Mesenchymal stem cell (in vitro differentiated cells and primary cell): ENCODE measurements at regions not wholly inside any gene's neighbourhood (a gene's known extent, or its start where the extent isn't known, plus 50 kb on each side); places are given as distances from the start of the nearest gene placed in this dataset.

Experiments
- DNase-seq: peaks from one replicate; pipeline ENCODE4 v3.0.0-alpha.2; 2013
- H2AFZ ChIP-seq: one replicate; pipeline ENCODE4 v1.6.1; 2013; ENCODE audit warnings: low read depth, mild to moderate bottlenecking, control low read depth, inconsistent platforms, low read length, moderate library complexity
- H2AK5ac ChIP-seq: 2 replicates; pipeline ENCODE4 v1.6.1; 2013; ENCODE audit warnings: low read length, moderate library complexity, mild to moderate bottlenecking, inconsistent platforms; ENCODE audit not compliant: severe bottlenecking
- H2BK120ac ChIP-seq: one replicate; pipeline ENCODE4 v1.6.1; 2013; ENCODE audit warnings: low read depth, mild to moderate bottlenecking, inconsistent platforms, low read length, moderate library complexity
- H2BK12ac ChIP-seq, 2 experiments: one replicate each; pipeline ENCODE4 v1.6.1; 2013; ENCODE audit warnings: inconsistent platforms in 2 of 2, low read length in 2 of 2, mild to moderate bottlenecking in 2 of 2, moderate library complexity in 2 of 2, control low read depth in 1 of 2
- H2BK15ac ChIP-seq: one replicate; pipeline ENCODE4 v1.6.1; 2013; ENCODE audit warnings: mild to moderate bottlenecking, low read depth, inconsistent platforms; ENCODE audit not compliant: poor library complexity, severe bottlenecking
- H2BK5ac ChIP-seq: 2 replicates; pipeline ENCODE4 v1.6.1; 2013; ENCODE audit warnings: low read depth, mild to moderate bottlenecking, low read length, control low read depth, inconsistent platforms; ENCODE audit not compliant: poor library complexity, severe bottlenecking
- H3K14ac ChIP-seq, 2 experiments: one replicate each; pipeline ENCODE4 v1.6.1; 2013; ENCODE audit warnings: inconsistent platforms in 2 of 2, low read length in 2 of 2, control low read depth in 1 of 2, mild to moderate bottlenecking in 1 of 2, moderate library complexity in 1 of 2
- H3K18ac ChIP-seq, 2 experiments: one replicate each; pipeline ENCODE4 v1.6.1; 2013; ENCODE audit warnings: inconsistent platforms in 2 of 2, low read length in 2 of 2, control low read depth in 1 of 2, low read depth in 1 of 2, mild to moderate bottlenecking in 1 of 2
- H3K23ac ChIP-seq, 2 experiments: one replicate each; pipeline ENCODE4 v1.6.1; 2013; ENCODE audit warnings: inconsistent platforms in 2 of 2, low read length in 2 of 2, mild to moderate bottlenecking in 2 of 2, moderate library complexity in 2 of 2, control low read depth in 1 of 2
- H3K27ac ChIP-seq: 2 replicates; pipeline ENCODE4 v1.5.1; 2013; ENCODE audit warnings: mild to moderate bottlenecking, moderate library complexity, low read length, control low read depth, inconsistent platforms; ENCODE audit not compliant: poor library complexity, severe bottlenecking
- H3K27me3 ChIP-seq, 2 experiments: 2 replicates each; pipeline versions ENCODE4 v1.6.1 to v1.7.0; 2013; ENCODE audit warnings: low read length in 2 of 2, mild to moderate bottlenecking in 2 of 2, moderate library complexity in 2 of 2, control low read depth in 1 of 2, inconsistent platforms in 1 of 2; ENCODE audit not compliant: control insufficient read depth in 1 of 2, insufficient read depth in 1 of 2
- H3K36me3 ChIP-seq, 2 experiments: 2 replicates each; pipeline versions ENCODE4 v1.6.1 to v1.7.0; 2013; ENCODE audit warnings: low read length in 2 of 2, control low read depth in 1 of 2, inconsistent platforms in 1 of 2, low read depth in 1 of 2, mild to moderate bottlenecking in 1 of 2; ENCODE audit not compliant: insufficient read depth in 2 of 2, control insufficient read depth in 1 of 2
- H3K4ac ChIP-seq, 2 experiments: one replicate each; pipeline ENCODE4 v1.6.1; 2013; ENCODE audit warnings: inconsistent platforms in 2 of 2, low read length in 2 of 2, mild to moderate bottlenecking in 2 of 2, moderate library complexity in 2 of 2, control low read depth in 1 of 2, low read depth in 1 of 2
- H3K4me1 ChIP-seq: 2 replicates; pipeline ENCODE4 v1.6.1; 2013; ENCODE audit warnings: low read depth, low read length, control low read depth; ENCODE audit not compliant: control insufficient read depth, insufficient read depth
- H3K4me2 ChIP-seq: 2 replicates; pipeline ENCODE4 v1.6.1; 2013; ENCODE audit warnings: low read length, mild to moderate bottlenecking, inconsistent platforms; ENCODE audit not compliant: poor library complexity, severe bottlenecking
- H3K4me3 ChIP-seq, 2 experiments: 2 replicates each; pipeline versions ENCODE4 v1.5.1 to v1.7.0; 2013; ENCODE audit warnings: low read length in 2 of 2, mild to moderate bottlenecking in 2 of 2, control low read depth in 1 of 2, low read depth in 1 of 2; ENCODE audit not compliant: insufficient read depth in 1 of 2
- H3K79me1 ChIP-seq: replicated peaks from 2 replicates; pipeline ENCODE4 v1.6.1; 2013; ENCODE audit warnings: mild to moderate bottlenecking, control low read depth, low read length, inconsistent platforms; ENCODE audit not compliant: poor library complexity, severe bottlenecking
- H3K9ac ChIP-seq: 2 replicates; pipeline ENCODE4 v1.7.0; 2013; ENCODE audit warnings: mild to moderate bottlenecking, low read length, moderate library complexity
- H3K9me3 ChIP-seq: 2 replicates; pipeline ENCODE4 v1.7.0; 2013; ENCODE audit warnings: mild to moderate bottlenecking, low read length; ENCODE audit not compliant: control insufficient read depth
- H4K8ac ChIP-seq: one replicate; pipeline ENCODE4 v1.6.1; 2013; ENCODE audit warnings: inconsistent platforms, mild to moderate bottlenecking, low read length, moderate library complexity
- H4K91ac ChIP-seq: one replicate; pipeline ENCODE4 v1.6.1; 2013; ENCODE audit warnings: mild to moderate bottlenecking, low read length, inconsistent platforms
- WGBS: methylation state at CpG from one replicate; pipeline ENCODE4 v1.1.7; 2013; ENCODE audit warnings: mixed read lengths; 5-methylcytosine and 5-hydroxymethylcytosine counted together

- Histone ChIP-seq H2BK12ac (no peak overlapping the region), H4K8ac (no peak overlapping the region), H3K4me1 (no peaks in the 10 kb centered on the region), H3K9me3 (no peaks in the 10 kb centered on the region), H3K18ac (no peak overlapping the region), H4K91ac (no peak overlapping the region), H2BK120ac (no peak overlapping the region), H3K14ac (peak overlapping the region in 1 of 2 experiments; percentile 23), H3K4ac (no peak overlapping the region), H3K9ac (no peak overlapping the region), H3K27me3 (peaks cover 36 to 57% of the 10 kb centered on the region in 2 experiments), H2BK5ac (no peak overlapping the region), H3K79me1 (no peaks in the 10 kb centered on the region), H2AFZ (no peak overlapping the region), H3K23ac (no peak overlapping the region), H3K36me3 (no peaks in the 10 kb centered on the region), H3K27ac (no peak overlapping the region), H2AK5ac (no peak overlapping the region), H2BK15ac (no peak overlapping the region), H3K4me2 (no peak overlapping the region), H3K4me3 (no peak overlapping the region)
- 84% methylated on average over 16 of the region's 16 CpGs for WGBS
- DNase-seq = no peak
These were observed 179.6 kb upstream of the TNRC6C start for GRCh38 chr17:77778636-77779489.

DNA sequence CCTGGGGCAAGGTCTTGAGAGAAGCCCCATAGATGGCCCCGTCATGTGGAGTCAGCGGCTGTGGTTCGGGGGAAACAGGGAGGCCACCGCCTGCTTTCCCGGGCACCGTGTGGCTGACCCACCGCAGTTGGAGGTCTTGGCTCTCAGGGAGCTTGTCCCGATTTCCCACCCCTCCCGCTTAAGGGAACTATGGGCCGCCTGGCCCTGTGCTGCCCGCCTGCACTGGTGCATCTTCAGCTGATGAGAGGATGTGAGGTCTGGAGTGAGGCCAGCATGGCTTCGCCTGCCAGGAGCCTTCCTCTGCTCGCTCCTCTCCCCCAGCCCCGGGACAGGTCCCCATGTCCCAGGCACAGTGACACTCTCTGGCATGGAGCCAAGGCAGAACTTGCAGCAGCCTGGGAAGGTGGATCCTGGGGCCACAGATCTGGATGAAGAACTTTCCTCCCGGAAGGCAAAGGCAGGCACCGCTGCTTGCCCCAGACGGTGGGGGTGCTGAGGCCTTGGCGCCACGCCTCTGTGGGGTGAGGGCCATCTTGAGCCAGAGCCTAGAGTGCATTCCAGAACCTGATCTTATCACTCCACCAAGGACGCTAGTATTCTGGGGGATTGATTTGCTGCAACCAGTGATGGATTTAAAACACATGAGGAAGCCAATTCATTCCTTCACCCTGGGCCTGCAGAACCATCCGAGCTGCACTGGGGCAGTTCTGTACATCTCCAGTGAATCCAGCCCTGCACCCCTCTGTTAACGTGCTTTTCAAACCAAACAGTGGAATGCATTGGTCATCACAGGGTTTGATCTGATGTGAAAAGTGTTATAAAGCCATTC lies 178.6 kb upstream of the TNRC6C start:
- H2AFZ ChIP-seq = no peak overlapping the region
- H3K4ac ChIP-seq = no peak overlapping the region
- H3K27me3 ChIP-seq = peaks cover 47 to 63% of the 10 kb centered on the region in 2 experiments
- H2AK5ac ChIP-seq = no peak overlapping the region
- H2BK12ac ChIP-seq = no peak overlapping the region
- H2BK15ac ChIP-seq = no peak overlapping the region
- H3K23ac ChIP-seq = no peak overlapping the region
- no peaks in the 10 kb centered on the region for H3K36me3 ChIP-seq
- H3K9me3 ChIP-seq = no peaks in the 10 kb centered on the region
- no peaks in the 10 kb centered on the region for H3K79me1 ChIP-seq
- no peak overlapping the region for H2BK120ac ChIP-seq
- no peak overlapping the region for H2BK5ac ChIP-seq
- H3K4me2 ChIP-seq = no peak overlapping the region
- H4K91ac ChIP-seq = no peak overlapping the region
- no peaks in the 10 kb centered on the region for H3K4me1 ChIP-seq
- H3K14ac ChIP-seq = no peak overlapping the region
- DNase-seq = no peak
- H3K27ac ChIP-seq = no peak overlapping the region
- H3K4me3 ChIP-seq = no peak overlapping the region
- peak overlapping the region in 1 of 2 experiments; percentile 34 for H3K18ac ChIP-seq
- H3K9ac ChIP-seq = no peak overlapping the region
- H4K8ac ChIP-seq = no peak overlapping the region
- WGBS = 88% methylated on average over 20 of the region's 22 CpGs

DNA sequence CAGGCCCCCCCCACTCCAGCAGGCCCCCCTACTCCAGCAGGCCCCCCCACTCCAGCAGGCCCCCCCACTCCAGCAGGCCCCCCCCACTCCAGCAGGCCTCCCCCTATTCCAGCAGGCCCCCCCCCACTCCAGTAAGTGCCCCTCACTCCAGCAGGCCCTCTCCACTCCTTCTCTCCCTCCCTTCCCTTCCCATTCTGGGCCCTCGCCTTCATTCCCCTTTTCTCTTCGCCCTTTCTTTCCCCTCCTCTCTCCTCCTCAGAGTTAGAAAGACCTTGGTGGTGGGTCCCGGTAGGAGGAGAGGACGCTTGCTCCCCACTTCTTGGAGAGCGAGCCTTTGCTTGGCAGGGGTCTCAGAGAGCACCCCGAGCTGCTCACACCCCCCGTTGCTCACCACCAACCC lies 177.0 kb upstream of the TNRC6C start:
- H3K14ac ChIP-seq = no peak overlapping the region
- H3K27me3 ChIP-seq = peaks cover 62 to 77% of the 10 kb centered on the region in 2 experiments
- H2BK15ac ChIP-seq = no peak overlapping the region
- no peak overlapping the region for H4K91ac ChIP-seq
- H3K4ac ChIP-seq = no peak overlapping the region
- no peak overlapping the region for H3K4me2 ChIP-seq
- H2BK5ac ChIP-seq = no peak overlapping the region
- no peaks in the 10 kb centered on the region for H3K4me1 ChIP-seq
- no peak overlapping the region for H3K4me3 ChIP-seq
- H3K9me3 ChIP-seq = no peaks in the 10 kb centered on the region
- H2AFZ ChIP-seq = no peak overlapping the region
- DNase-seq = no peak
- H2AK5ac ChIP-seq = no peak overlapping the region
- no peak overlapping the region for H3K23ac ChIP-seq
- no peak overlapping the region for H3K18ac ChIP-seq
- H3K79me1 ChIP-seq = no peaks in the 10 kb centered on the region
- 77% methylated on average over 3 of the region's 7 CpGs for WGBS
- no peak overlapping the region for H4K8ac ChIP-seq
- no peak overlapping the region for H2BK120ac ChIP-seq
- no peaks in the 10 kb centered on the region for H3K36me3 ChIP-seq
- H2BK12ac ChIP-seq = no peak overlapping the region
- H3K9ac ChIP-seq = no peak overlapping the region
- no peak overlapping the region for H3K27ac ChIP-seq

- H4K8ac ChIP-seq = no peak overlapping the region
- H3K18ac ChIP-seq = no peak overlapping the region
- H2BK15ac ChIP-seq = no peak overlapping the region
- DNase-seq = no peak
- H3K36me3 ChIP-seq = no peaks in the 10 kb centered on the region
- H3K4me1 ChIP-seq = no peaks in the 10 kb centered on the region
- H3K27ac ChIP-seq = no peak overlapping the region
- H3K4ac ChIP-seq = no peak overlapping the region
- no peak overlapping the region for H3K9ac ChIP-seq
- no peaks in the 10 kb centered on the region for H3K79me1 ChIP-seq
- H3K9me3 ChIP-seq = no peaks in the 10 kb centered on the region
- no peak overlapping the region for H3K14ac ChIP-seq
- H2AK5ac ChIP-seq = no peak overlapping the region
- no peak overlapping the region for H3K4me2 ChIP-seq
- no peak overlapping the region for H3K23ac ChIP-seq
- H3K27me3 ChIP-seq = peaks cover 69 to 84% of the 10 kb centered on the region in 2 experiments
- no peak overlapping the region for H2AFZ ChIP-seq
- no peak overlapping the region for H3K4me3 ChIP-seq
- H2BK12ac ChIP-seq = no peak overlapping the region
- no peak overlapping the region for H2BK120ac ChIP-seq
- 84% methylated on average over 10 of the region's 10 CpGs for WGBS
- no peak overlapping the region for H2BK5ac ChIP-seq
- no peak overlapping the region for H4K91ac ChIP-seq
These were observed 176.3 kb upstream of the TNRC6C start for GRCh38 chr17:77782201-77782600.
